ENCODE measurements at regions not wholly inside any gene's neighbourhood (a gene's known extent, or its start where the extent isn't known, plus 50 kb on each side); places are given as distances from the start of the nearest gene placed in this dataset.

- H3K79me2 ChIP-seq (ENCODE audit: low read length): no peaks in the 10 kb centered on the region
- no peak overlapping the region for H3K4me2 ChIP-seq (ENCODE audit: low read depth, low read length)
- no peaks in the 10 kb centered on the region for H3F3A ChIP-seq (ENCODE audit: insufficient read depth, low read length)
- no peak overlapping the region for H3K4me3 ChIP-seq (ENCODE audit: low read length)
- no peak overlapping the region for H3K9ac ChIP-seq (ENCODE audit: low read length)
- H3K9me3 ChIP-seq (replicated peaks; ENCODE audit: insufficient read depth, low read length): no peaks in the 10 kb centered on the region
- H3K27ac ChIP-seq (ENCODE audit: low read length): no peak overlapping the region
- no peak for DNase-seq
- H3K36me3 ChIP-seq (replicated peaks; ENCODE audit: insufficient read depth, low read length): no peaks in the 10 kb centered on the region
- H3K27me3 ChIP-seq (replicated peaks; ENCODE audit: insufficient read depth, low read length): no peaks in the 10 kb centered on the region
- no peaks in the 10 kb centered on the region for H3K4me1 ChIP-seq (ENCODE audit: low read length)
- TF ChIP-seq, protein P1, sequence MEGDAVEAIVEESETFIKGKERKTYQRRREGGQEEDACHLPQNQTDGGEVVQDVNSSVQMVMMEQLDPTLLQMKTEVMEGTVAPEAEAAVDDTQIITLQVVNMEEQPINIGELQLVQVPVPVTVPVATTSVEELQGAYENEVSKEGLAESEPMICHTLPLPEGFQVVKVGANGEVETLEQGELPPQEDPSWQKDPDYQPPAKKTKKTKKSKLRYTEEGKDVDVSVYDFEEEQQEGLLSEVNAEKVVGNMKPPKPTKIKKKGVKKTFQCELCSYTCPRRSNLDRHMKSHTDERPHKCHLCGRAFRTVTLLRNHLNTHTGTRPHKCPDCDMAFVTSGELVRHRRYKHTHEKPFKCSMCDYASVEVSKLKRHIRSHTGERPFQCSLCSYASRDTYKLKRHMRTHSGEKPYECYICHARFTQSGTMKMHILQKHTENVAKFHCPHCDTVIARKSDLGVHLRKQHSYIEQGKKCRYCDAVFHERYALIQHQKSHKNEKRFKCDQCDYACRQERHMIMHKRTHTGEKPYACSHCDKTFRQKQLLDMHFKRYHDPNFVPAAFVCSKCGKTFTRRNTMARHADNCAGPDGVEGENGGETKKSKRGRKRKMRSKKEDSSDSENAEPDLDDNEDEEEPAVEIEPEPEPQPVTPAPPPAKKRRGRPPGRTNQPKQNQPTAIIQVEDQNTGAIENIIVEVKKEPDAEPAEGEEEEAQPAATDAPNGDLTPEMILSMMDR (IDR thresholded peaks at IDR 0.05; ENCODE audit: low read length): no peak
- TF ChIP-seq EZH2 (optimal IDR thresholded peaks at IDR 0.05; ENCODE audit: low read depth, low read length) (no peak), EZH2phosphoT487 (IDR thresholded peaks at IDR 0.05; ENCODE audit: low read length) (no peak)
- no peaks in the 10 kb centered on the region for H3K9me2 ChIP-seq (replicated peaks; ENCODE audit: insufficient read depth, low read length)
- no peaks in the 10 kb centered on the region for H4K20me1 ChIP-seq (ENCODE audit: insufficient read depth, low read length)
- H2AFZ ChIP-seq (ENCODE audit: low read length): no peak overlapping the region
Observed at GRCh38 chr4:85222561-85222960, 252.4 kb upstream of the ARHGAP24 start.

- TF ChIP-seq, protein P1 (IDR thresholded peaks at IDR 0.05; ENCODE audit: low read length): peak; percentile 47
- no peak for TF ChIP-seq EZH2phosphoT487 (IDR thresholded peaks at IDR 0.05; ENCODE audit: low read length)
- Histone ChIP-seq H3K9me3 (replicated peaks; ENCODE audit: insufficient read depth, low read length) (no peaks in the 10 kb centered on the region), H3F3A (ENCODE audit: insufficient read depth, low read length) (no peaks in the 10 kb centered on the region), H3K4me2 (ENCODE audit: low read depth, low read length) (no peak overlapping the region), H3K36me3 (replicated peaks; ENCODE audit: insufficient read depth, low read length) (no peaks in the 10 kb centered on the region), H2AFZ (ENCODE audit: low read length) (no peak overlapping the region), H3K79me2 (ENCODE audit: low read length) (no peaks in the 10 kb centered on the region), H3K27me3 (replicated peaks; ENCODE audit: insufficient read depth, low read length) (no peaks in the 10 kb centered on the region), H3K27ac (ENCODE audit: low read length) (no peak overlapping the region), H3K9me2 (replicated peaks; ENCODE audit: insufficient read depth, low read length) (no peaks in the 10 kb centered on the region), H3K4me3 (ENCODE audit: low read length) (no peak overlapping the region), H3K4me1 (ENCODE audit: low read length) (no peaks in the 10 kb centered on the region), H4K20me1 (ENCODE audit: insufficient read depth, low read length) (no peaks in the 10 kb centered on the region), H3K9ac (ENCODE audit: low read length) (no peak overlapping the region)
- DNase-seq: peak; percentile 14
Observed at GRCh38 chr4:85228264-85228663, 246.7 kb upstream of the ARHGAP24 start.

GRCh38 chr4:85233516-85233915 is 241.4 kb upstream of the ARHGAP24 start:
- Histone ChIP-seq H3F3A (ENCODE audit: insufficient read depth, low read length) (no peaks in the 10 kb centered on the region), H3K9ac (ENCODE audit: low read length) (no peak overlapping the region), H2AFZ (ENCODE audit: low read length) (no peak overlapping the region), H3K27me3 (replicated peaks; ENCODE audit: insufficient read depth, low read length) (no peaks in the 10 kb centered on the region), H3K9me2 (replicated peaks; ENCODE audit: insufficient read depth, low read length) (no peaks in the 10 kb centered on the region), H3K4me2 (ENCODE audit: low read depth, low read length) (no peak overlapping the region), H3K4me3 (ENCODE audit: low read length) (no peak overlapping the region), H3K4me1 (ENCODE audit: low read length) (no peaks in the 10 kb centered on the region), H3K79me2 (ENCODE audit: low read length) (no peaks in the 10 kb centered on the region), H3K27ac (ENCODE audit: low read length) (no peak overlapping the region), H3K9me3 (replicated peaks; ENCODE audit: insufficient read depth, low read length) (no peaks in the 10 kb centered on the region), H3K36me3 (replicated peaks; ENCODE audit: insufficient read depth, low read length) (no peaks in the 10 kb centered on the region), H4K20me1 (ENCODE audit: insufficient read depth, low read length) (no peaks in the 10 kb centered on the region)
- no peak for TF ChIP-seq EZH2phosphoT487 (IDR thresholded peaks at IDR 0.05; ENCODE audit: low read length)
- TF ChIP-seq, protein P1 (IDR thresholded peaks at IDR 0.05; ENCODE audit: low read length): no peak
- TF ChIP-seq EZH2 (optimal IDR thresholded peaks at IDR 0.05; ENCODE audit: low read depth, low read length): no peak
- no peak for DNase-seq
